WTC11 (cell line): ENCODE measurements at regions not wholly inside any gene's neighbourhood (a gene's known extent, or its start where the extent isn't known, plus 50 kb on each side); places are given as distances from the start of the nearest gene placed in this dataset.

ENCODE experiments used
- AFF4 ChIP-seq: sonication (generic); formaldehyde crosslinking; IDR thresholded peaks from 2 replicates; pipeline ENCODE4 v1.8.1; 2023; ENCODE audit warnings: mild to moderate bottlenecking, missing genetic modification reagents, borderline replicate concordance
- CDX4 ChIP-seq: fragments of 250-450 bp; sonication (Bioruptor Pico); IDR thresholded peaks from 2 replicates; pipeline ENCODE4 v1.9.0; 2021; ENCODE audit warnings: moderate library complexity, mild to moderate bottlenecking, inconsistent platforms, borderline replicate concordance
- CREB1 ChIP-seq: sonication (generic); formaldehyde crosslinking; IDR thresholded peaks from 2 replicates; pipeline ENCODE4 v1.8.0; 2023; ENCODE audit warnings: mild to moderate bottlenecking, missing genetic modification reagents
- CTCF ChIP-seq: fragments of 200-600 bp; IDR thresholded peaks from 2 replicates; pipeline ENCODE4 v1.8.0; 2022; ENCODE audit warnings: antibody characterized with exemption
- E2F4 ChIP-seq: sonication (generic); formaldehyde crosslinking; IDR thresholded peaks from 2 replicates; pipeline ENCODE4 v1.8.1; 2022; ENCODE audit warnings: low read depth, mild to moderate bottlenecking, moderate library complexity, missing genetic modification reagents, borderline replicate concordance
- E2F5 ChIP-seq: sonication (generic); formaldehyde crosslinking; IDR thresholded peaks from 2 replicates; pipeline ENCODE4 v1.8.1; 2022; ENCODE audit warnings: mild to moderate bottlenecking, moderate library complexity, missing genetic modification reagents
- ELF4 ChIP-seq: sonication (generic); formaldehyde crosslinking; IDR thresholded peaks from 2 replicates; pipeline ENCODE4 v1.8.1; 2022; ENCODE audit warnings: low read depth, mild to moderate bottlenecking, moderate library complexity, missing genetic modification reagents
- FOXK1 ChIP-seq: sonication (generic); formaldehyde crosslinking; IDR thresholded peaks from 2 replicates; pipeline ENCODE4 v1.8.0; 2022; ENCODE audit warnings: mild to moderate bottlenecking, moderate library complexity, missing genetic modification reagents
- IRF1 ChIP-seq: sonication (generic); formaldehyde crosslinking; IDR thresholded peaks from 2 replicates; pipeline ENCODE4 v1.8.0; 2023; ENCODE audit warnings: missing genetic modification reagents
- RELA ChIP-seq: sonication (generic); formaldehyde crosslinking; IDR thresholded peaks from 2 replicates; pipeline ENCODE4 v1.8.1; 2022; ENCODE audit warnings: missing genetic modification reagents, mild to moderate bottlenecking, borderline replicate concordance
- USF1 ChIP-seq: sonication (generic); formaldehyde crosslinking; IDR thresholded peaks from 2 replicates; pipeline ENCODE4 v1.8.0; 2022; ENCODE audit warnings: mild to moderate bottlenecking, missing genetic modification reagents
- ZNF121 ChIP-seq: sonication (generic); formaldehyde crosslinking; IDR thresholded peaks from 2 replicates; pipeline ENCODE4 v1.8.0; 2023; ENCODE audit warnings: missing genetic modification reagents
- ZNF263 ChIP-seq: sonication (generic); formaldehyde crosslinking; IDR thresholded peaks from 2 replicates; pipeline ENCODE4 v1.8.1; 2022; ENCODE audit warnings: low read depth, mild to moderate bottlenecking, moderate library complexity, missing genetic modification reagents
- ZNF281 ChIP-seq: sonication (generic); formaldehyde crosslinking; IDR thresholded peaks from 2 replicates; pipeline ENCODE4 v1.8.0; 2023; ENCODE audit warnings: mild to moderate bottlenecking, missing genetic modification reagents

GRCh38 chrX:122078079-122078478 lies 1030.7 kb downstream of the GLUD2 start:
- TF ChIP-seq AFF4 (no peak), ELF4 (no peak), CTCF (no peak), IRF1 (CRISPR knock-in tag) (no peak), ZNF281 (CRISPR knock-in tag) (no peak), FOXK1 (CRISPR knock-in tag) (no peak), RELA (no peak), USF1 (no peak), E2F5 (CRISPR knock-in tag) (no peak), CDX4 (CRISPR knock-in tag) (no peak), ZNF121 (CRISPR knock-in tag) (no peak), ZNF263 (CRISPR knock-in tag) (no peak), E2F4 (CRISPR knock-in tag) (no peak), CREB1 (CRISPR knock-in tag) (no peak)
